SK-N-SH (cell line): ENCODE measurements at regions not wholly inside any gene's neighbourhood (a gene's known extent, or its start where the extent isn't known, plus 50 kb on each side); places are given as distances from the start of the nearest gene placed in this dataset.

Source experiments
- CTCF ChIA-PET: fragments of 300-600, 350-600 bp; formaldehyde crosslinking; extraction: SDS; loops from one replicate; lab custom pipeline; 2021; lab: Yijun Ruan, JAX
- POLR2A ChIA-PET: fragments of 350-600 bp; sonication (Branson Sonifier 250); formaldehyde crosslinking; extraction: SDS; loops from one replicate; lab custom pipeline; 2020; ENCODE audit warnings: antibody characterized with exemption, inconsistent platforms; lab: Yijun Ruan, JAX
- DNase-seq: peaks from one replicate; pipeline ENCODE4 v3.0.0; 2012
- H2AFZ ChIP-seq: fragments of 200-600 bp; sonication (generic); 2 replicates; pipeline ENCODE4 v1.8.1; 2016; ENCODE audit warnings: antibody characterized with exemption, mild to moderate bottlenecking, low read depth
- H3F3A ChIP-seq: fragments of 200-600 bp; sonication (generic); replicated peaks from 2 replicates; pipeline ENCODE3; 2016; ENCODE audit warnings: antibody characterized with exemption, mild to moderate bottlenecking; ENCODE audit not compliant: insufficient read depth
- H3K27ac ChIP-seq, 2 experiments: fragments of 200-500 bp in 1 of 2; fragments of 200-600 bp in 1 of 2; sonication (Bioruptor generic) in 1 of 2; sonication (generic), shearing (Covaris generic) in 1 of 2; 2 replicates each; pipeline versions ENCODE4 v1.5.1 to v1.6.1; 2014 to 2016; ENCODE audit warnings: low read depth in 2 of 2, inconsistent platforms in 1 of 2, low read length in 1 of 2, mild to moderate bottlenecking in 1 of 2, mixed read lengths in 1 of 2
- H3K27me3 ChIP-seq: fragments of 200-600 bp; sonication (generic), shearing (Covaris generic); 2 replicates; pipeline ENCODE4 v1.6.1; 2016; ENCODE audit warnings: mixed run types; ENCODE audit not compliant: insufficient read depth
- H3K36me3 ChIP-seq, 2 experiments: fragments of 200-500 bp in 1 of 2; fragments of 200-600 bp in 1 of 2; sonication (Bioruptor generic) in 1 of 2; sonication (generic) in 1 of 2; replicated peaks in 1 of 2; 2 replicates each; pipeline versions ENCODE3 to v1.5.1; 2014 to 2016; ENCODE audit warnings: low read length in 1 of 2, mild to moderate bottlenecking in 1 of 2; ENCODE audit not compliant: insufficient read depth in 2 of 2, control insufficient read depth in 1 of 2
- H3K4me1 ChIP-seq, 2 experiments: fragments of 200-500 bp in 1 of 2; fragments of 200-600 bp in 1 of 2; sonication (Bioruptor generic) in 1 of 2; sonication (generic), shearing (Covaris generic) in 1 of 2; 2 replicates each; pipeline versions ENCODE4 v1.5.1 to v1.6.1; 2014 to 2016; ENCODE audit warnings: low read depth in 1 of 2, low read length in 1 of 2, mixed run types in 1 of 2; ENCODE audit not compliant: insufficient read depth in 2 of 2, control insufficient read depth in 1 of 2
- H3K4me2 ChIP-seq: fragments of 200-600 bp; sonication (generic), shearing (Covaris generic); 2 replicates; pipeline ENCODE4 v1.6.1; 2017; ENCODE audit warnings: mixed run types
- H3K4me3 ChIP-seq, 2 experiments: fragments of 200-500 bp in 1 of 2; fragments of 200-600 bp in 1 of 2; sonication (Bioruptor generic) in 1 of 2; sonication (generic), shearing (Covaris generic) in 1 of 2; 2 replicates each; pipeline versions ENCODE4 v1.5.1 to v1.8.1; 2014 to 2016; ENCODE audit warnings: low read depth in 2 of 2, inconsistent platforms in 1 of 2, low read length in 1 of 2, mild to moderate bottlenecking in 1 of 2, mixed read lengths in 1 of 2, moderate library complexity in 1 of 2
- H3K79me2 ChIP-seq: fragments of 200-600 bp; sonication (generic); 2 replicates; pipeline ENCODE4 v1.8.1; 2017; ENCODE audit warnings: mild to moderate bottlenecking; ENCODE audit not compliant: insufficient read depth
- H3K9ac ChIP-seq: fragments of 200-600 bp; sonication (generic); 2 replicates; pipeline ENCODE4 v1.6.1; 2017; ENCODE audit warnings: mixed run types
- H3K9me2 ChIP-seq: fragments of 200-600 bp; sonication (generic); 2 replicates; pipeline ENCODE4 v1.6.1; 2017; ENCODE audit warnings: mixed run types
- H3K9me3 ChIP-seq: fragments of 200-600 bp; sonication (generic); 2 replicates; pipeline ENCODE4 v1.6.1; 2017; ENCODE audit warnings: mixed run types, mild to moderate bottlenecking, moderate library complexity
- H4K20me1 ChIP-seq: fragments of 200-600 bp; sonication (generic); 2 replicates; pipeline ENCODE4 v1.6.1; 2017; ENCODE audit warnings: mild to moderate bottlenecking, mixed run types; ENCODE audit not compliant: insufficient read depth
- ELF1 ChIP-seq: IDR thresholded peaks from 2 replicates; pipeline ENCODE4 v1.4.0; 2012
- EP300 ChIP-seq, 2 experiments: IDR thresholded peaks; 2 replicates each; pipeline versions ENCODE4 v1.4.0 to v1.6.1; 2012; ENCODE audit warnings: borderline replicate concordance in 1 of 2, low read depth in 1 of 2, low read length in 1 of 2
- EZH2phosphoT487 ChIP-seq: fragments of 200-600 bp; sonication (generic); IDR thresholded peaks from 2 replicates; pipeline ENCODE4 v1.6.1; 2017; ENCODE audit warnings: low read depth, mixed run types, mild to moderate bottlenecking, antibody characterized with exemption, moderate library complexity, borderline replicate concordance
- FOXJ3 ChIP-seq: sonication (generic); formaldehyde crosslinking; IDR thresholded peaks from 2 replicates; pipeline ENCODE4 v1.5.1; 2020; ENCODE audit warnings: mild to moderate bottlenecking, missing genetic modification reagents
- FOXM1 ChIP-seq: IDR thresholded peaks from 2 replicates; pipeline ENCODE4 v1.4.0; 2012; ENCODE audit warnings: low read depth, mild to moderate bottlenecking
- GABPA ChIP-seq: IDR thresholded peaks from 2 replicates; pipeline ENCODE4 v1.4.0; 2012; ENCODE audit warnings: low read depth, mild to moderate bottlenecking
- GATA2 ChIP-seq: sonication (generic); formaldehyde crosslinking; IDR thresholded peaks from 2 replicates; pipeline ENCODE4 v1.5.0; 2020; ENCODE audit warnings: mild to moderate bottlenecking, missing genetic modification reagents
- MEF2A ChIP-seq: IDR thresholded peaks from 2 replicates; pipeline ENCODE4 v1.4.0; 2012; ENCODE audit warnings: low read depth, borderline replicate concordance
- NRF1 ChIP-seq: IDR thresholded peaks from 2 replicates; pipeline ENCODE4 v1.6.1; 2012; ENCODE audit warnings: low read depth, mild to moderate bottlenecking, low read length
- POLR2AphosphoS5 ChIP-seq: IDR thresholded peaks from 2 replicates; pipeline ENCODE4 v1.6.1; 2012; ENCODE audit warnings: low read depth, low read length
- RAD21 ChIP-seq: IDR thresholded peaks from 2 replicates; pipeline ENCODE4 v1.6.1; 2012; ENCODE audit warnings: mild to moderate bottlenecking, low read length
- REST ChIP-seq: IDR thresholded peaks from 2 replicates; pipeline ENCODE4 v1.6.1; 2012; ENCODE audit warnings: mild to moderate bottlenecking, low read depth, low read length, moderate library complexity
- RXRA ChIP-seq: IDR thresholded peaks from 2 replicates; pipeline ENCODE4 v1.4.0; 2012; ENCODE audit warnings: low read depth, mild to moderate bottlenecking, borderline replicate concordance
- TCF12 ChIP-seq: IDR thresholded peaks from 2 replicates; pipeline ENCODE4 v1.4.0; 2012
- TEAD4 ChIP-seq: IDR thresholded peaks from 2 replicates; pipeline ENCODE4 v1.4.0; 2012; ENCODE audit warnings: mild to moderate bottlenecking, borderline replicate concordance; ENCODE audit not compliant: insufficient read depth
- USF1 ChIP-seq: IDR thresholded peaks from 2 replicates; pipeline ENCODE4 v1.4.0; 2012; ENCODE audit warnings: low read depth, borderline replicate concordance
- USF2 ChIP-seq: fragments of 150-350 bp; IDR thresholded peaks from 2 replicates; pipeline ENCODE4 v1.6.1; 2017; ENCODE audit warnings: antibody characterized with exemption, low read length, low read depth, borderline replicate concordance
- YY1 ChIP-seq: IDR thresholded peaks from 2 replicates; pipeline ENCODE4 v1.4.0; 2012; ENCODE audit warnings: low read depth, mild to moderate bottlenecking
- WGBS: methylation state at CpG from one replicate; pipeline ENCODE4 v1.1.6; 2017; ENCODE audit warnings: low lambda C conversion rate; 5-methylcytosine and 5-hydroxymethylcytosine counted together
- TF ChIP-seq, protein P1 (sequence below): fragments of 200-600 bp; sonication (generic); IDR thresholded peaks from 2 replicates; pipeline ENCODE4 v1.6.1; 2017; ENCODE audit warnings: antibody characterized with exemption, mild to moderate bottlenecking, moderate library complexity

GRCh38 chr15:66917904-66918448, 147.4 kb upstream of the SMAD3 start:
- ChIA-PET POLR2A (no interaction called here), CTCF (interaction anchor here (1.4 to 2.0 kb wide), 4 partner anchors 10 to 29 kb away, joined by 3 to 8 read pairs (median 4); no protein-coding TSS in a partner anchor)
- Histone ChIP-seq H3K4me2 (no peak overlapping the region), H3K9me2 (no peaks in the 10 kb centered on the region), H3F3A (no peaks in the 10 kb centered on the region), H3K9me3 (peaks cover 11% of the 10 kb centered on the region; the same call in 1 of the 2 replicates), H3K4me1 (no peaks in the 10 kb centered on the region; a peak in 1 of 4 replicates), H3K79me2 (no peaks in the 10 kb centered on the region), H3K9ac (no peak overlapping the region), H3K27ac (no peak overlapping the region), H3K27me3 (no peaks in the 10 kb centered on the region), H3K4me3 (no peak overlapping the region), H2AFZ (no peak overlapping the region), H3K36me3 (no peaks in the 10 kb centered on the region), H4K20me1 (no peaks in the 10 kb centered on the region)
- TF ChIP-seq GATA2 (no peak), MEF2A (no peak), USF2 (no peak), FOXM1 (no peak), YY1 (no peak), RAD21 (no peak), ELF1 (no peak), NRF1 (no peak), USF1 (no peak), GABPA (no peak), RXRA (no peak), EZH2phosphoT487 (no peak), TCF12 (no peak), TEAD4 (no peak), EP300 (IDR thresholded peaks at IDR 0.05; ENCODE audit: borderline replicate concordance in 1 of 2, low read depth in 1 of 2, low read length in 1 of 2) (no peak), REST (no peak), FOXJ3 (CRISPR knock-in tag) (no peak), POLR2AphosphoS5 (no peak)
- TF ChIP-seq, protein P1, sequence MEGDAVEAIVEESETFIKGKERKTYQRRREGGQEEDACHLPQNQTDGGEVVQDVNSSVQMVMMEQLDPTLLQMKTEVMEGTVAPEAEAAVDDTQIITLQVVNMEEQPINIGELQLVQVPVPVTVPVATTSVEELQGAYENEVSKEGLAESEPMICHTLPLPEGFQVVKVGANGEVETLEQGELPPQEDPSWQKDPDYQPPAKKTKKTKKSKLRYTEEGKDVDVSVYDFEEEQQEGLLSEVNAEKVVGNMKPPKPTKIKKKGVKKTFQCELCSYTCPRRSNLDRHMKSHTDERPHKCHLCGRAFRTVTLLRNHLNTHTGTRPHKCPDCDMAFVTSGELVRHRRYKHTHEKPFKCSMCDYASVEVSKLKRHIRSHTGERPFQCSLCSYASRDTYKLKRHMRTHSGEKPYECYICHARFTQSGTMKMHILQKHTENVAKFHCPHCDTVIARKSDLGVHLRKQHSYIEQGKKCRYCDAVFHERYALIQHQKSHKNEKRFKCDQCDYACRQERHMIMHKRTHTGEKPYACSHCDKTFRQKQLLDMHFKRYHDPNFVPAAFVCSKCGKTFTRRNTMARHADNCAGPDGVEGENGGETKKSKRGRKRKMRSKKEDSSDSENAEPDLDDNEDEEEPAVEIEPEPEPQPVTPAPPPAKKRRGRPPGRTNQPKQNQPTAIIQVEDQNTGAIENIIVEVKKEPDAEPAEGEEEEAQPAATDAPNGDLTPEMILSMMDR: no peak
- DNase-seq: no peak
- WGBS: 61% methylated on average over 2 of the region's 2 CpGs
